SU-DHL-6 (cell line): ENCODE measurements at regions not wholly inside any gene's neighbourhood (a gene's known extent, or its start where the extent isn't known, plus 50 kb on each side); places are given as distances from the start of the nearest gene placed in this dataset.

Source experiments
- EZH2phosphoT487 ChIP-seq: fragments of 200-600 bp; sonication (generic), shearing (Covaris generic); conservative IDR thresholded peaks from 2 replicates; pipeline ENCODE4 v1.6.1; 2018; ENCODE audit warnings: mild to moderate bottlenecking, antibody characterized with exemption, low read length, moderate library complexity, mixed read lengths
- TF ChIP-seq, protein P1 (sequence below): fragments of 200-600 bp; sonication (generic); IDR thresholded peaks from one replicate; pipeline ENCODE4 v1.5.1; 2017; ENCODE audit warnings: antibody characterized with exemption, mild to moderate bottlenecking, low read length, moderate library complexity; ENCODE audit not compliant: insufficient read depth, poor library complexity, severe bottlenecking

GRCh38 chr1:47599777-47600176 is 161.9 kb downstream of the FOXD2 start:
- TF ChIP-seq, protein P1, sequence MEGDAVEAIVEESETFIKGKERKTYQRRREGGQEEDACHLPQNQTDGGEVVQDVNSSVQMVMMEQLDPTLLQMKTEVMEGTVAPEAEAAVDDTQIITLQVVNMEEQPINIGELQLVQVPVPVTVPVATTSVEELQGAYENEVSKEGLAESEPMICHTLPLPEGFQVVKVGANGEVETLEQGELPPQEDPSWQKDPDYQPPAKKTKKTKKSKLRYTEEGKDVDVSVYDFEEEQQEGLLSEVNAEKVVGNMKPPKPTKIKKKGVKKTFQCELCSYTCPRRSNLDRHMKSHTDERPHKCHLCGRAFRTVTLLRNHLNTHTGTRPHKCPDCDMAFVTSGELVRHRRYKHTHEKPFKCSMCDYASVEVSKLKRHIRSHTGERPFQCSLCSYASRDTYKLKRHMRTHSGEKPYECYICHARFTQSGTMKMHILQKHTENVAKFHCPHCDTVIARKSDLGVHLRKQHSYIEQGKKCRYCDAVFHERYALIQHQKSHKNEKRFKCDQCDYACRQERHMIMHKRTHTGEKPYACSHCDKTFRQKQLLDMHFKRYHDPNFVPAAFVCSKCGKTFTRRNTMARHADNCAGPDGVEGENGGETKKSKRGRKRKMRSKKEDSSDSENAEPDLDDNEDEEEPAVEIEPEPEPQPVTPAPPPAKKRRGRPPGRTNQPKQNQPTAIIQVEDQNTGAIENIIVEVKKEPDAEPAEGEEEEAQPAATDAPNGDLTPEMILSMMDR, result no peak
- TF ChIP-seq EZH2phosphoT487, result no peak
